SHP77 (cell line): ENCODE measurements at regions not wholly inside any gene's neighbourhood (a gene's known extent, or its start where the extent isn't known, plus 50 kb on each side); places are given as distances from the start of the nearest gene placed in this dataset.

Experiments used
- DNase-seq, 2 experiments: peaks; one replicate each; lab custom pipeline; 2025; lab: John Stamatoyannopoulos, UW

GRCh38 chr4:1495416-1496115, 89.3 kb upstream of the NKX1-1 start:
- no peak for DNase-seq

- no peak for DNase-seq
These were observed 88.4 kb upstream of the NKX1-1 start for GRCh38 chr4:1494416-1495315.

- no peak for DNase-seq
These were observed 87.5 kb upstream of the NKX1-1 start for GRCh38 chr4:1493540-1494287.

- DNase-seq = no peak
These were observed 86.7 kb upstream of the NKX1-1 start for GRCh38 chr4:1492651-1493539.

GRCh38 chr4:1492142-1492457, 85.9 kb upstream of the NKX1-1 start:
- no peak for DNase-seq

- no peak for DNase-seq
These were observed 85.3 kb upstream of the NKX1-1 start for GRCh38 chr4:1491328-1492141.

- DNase-seq = no peak
These were observed 84.5 kb upstream of the NKX1-1 start for GRCh38 chr4:1490654-1491327.

- DNase-seq = no peak
These were observed 83.9 kb upstream of the NKX1-1 start for GRCh38 chr4:1490011-1490653.

- no peak for DNase-seq
These were observed 83.4 kb upstream of the NKX1-1 start for GRCh38 chr4:1489639-1489995.

GRCh38 chr4:1488831-1489638, 82.8 kb upstream of the NKX1-1 start:
- no peak for DNase-seq

GRCh38 chr4:1488357-1488756, 82.1 kb upstream of the NKX1-1 start:
- no peak for DNase-seq

GRCh38 chr4:1487761-1488160, 81.5 kb upstream of the NKX1-1 start:
- no peak for DNase-seq

GRCh38 chr4:1487106-1487505, 80.9 kb upstream of the NKX1-1 start:
- no peak for DNase-seq

GRCh38 chr4:1485280-1485679, 79.0 kb upstream of the NKX1-1 start:
- DNase-seq = no peak

GRCh38 chr4:1480720-1481119, 74.5 kb upstream of the NKX1-1 start:
- DNase-seq = no peak

- DNase-seq = no peak
These were observed 73.2 kb upstream of the NKX1-1 start for GRCh38 chr4:1479454-1479853.

GRCh38 chr4:1478766-1479355, 72.6 kb upstream of the NKX1-1 start:
- no peak for DNase-seq

GRCh38 chr4:1477045-1477840, 71.0 kb upstream of the NKX1-1 start:
- no peak for DNase-seq
